Vagina (tissue), 2 donors: ENCODE measurements at regions not wholly inside any gene's neighbourhood (a gene's known extent, or its start where the extent isn't known, plus 50 kb on each side); places are given as distances from the start of the nearest gene placed in this dataset.

Experiments
- DNase-seq, 2 donors: peaks; one replicate each; pipeline ENCODE4 v3.0.0-alpha.2; 2017; ENCODE audit errors: extremely low spot score in 2 of 2
- H3K27ac ChIP-seq: fragments of 200-600 bp; sonication (generic); one replicate; pipeline ENCODE4 v1.5.1; 2019
- H3K27me3 ChIP-seq: fragments of 200-600 bp; sonication (generic); one replicate; pipeline ENCODE4 v1.5.1; 2019
- H3K36me3 ChIP-seq, 2 donors: fragments of 200-600 bp; sonication (generic); one replicate each; pipeline ENCODE4 v1.5.1; 2017 to 2019
- H3K4me1 ChIP-seq: fragments of 200-600 bp; sonication (generic); one replicate; pipeline ENCODE4 v1.5.1; 2019
- H3K4me3 ChIP-seq, 2 donors: fragments of 200-600 bp; sonication (generic); 1 replicate in 1 of 2; 2 replicates in 1 of 2; pipeline ENCODE4 v1.5.1; 2016 to 2019
- H3K9me3 ChIP-seq: fragments of 200-600 bp; sonication (generic); one replicate; pipeline ENCODE4 v1.5.1; 2019
- CTCF ChIP-seq, 3 experiments: fragments of 450-650 bp in 2 of 3; fragments of 200-600 bp in 1 of 3; sonication (generic) in 1 of 3; IDR thresholded peaks; one replicate each; pipeline ENCODE4 v1.5.1; 2017 to 2019; ENCODE audit warnings: antibody characterized with exemption in 3 of 3, mild to moderate bottlenecking in 2 of 3, moderate library complexity in 2 of 3
- POLR2A ChIP-seq, 2 donors: fragments of 450-650 bp; IDR thresholded peaks; one replicate each; pipeline ENCODE4 v1.6.1; 2017; ENCODE audit warnings: antibody characterized with exemption in 2 of 2, mild to moderate bottlenecking in 2 of 2, moderate library complexity in 2 of 2
- POLR2AphosphoS5 ChIP-seq, 2 donors: sonication (generic); formaldehyde crosslinking; IDR thresholded peaks; one replicate each; pipeline ENCODE4 v1.9.0; 2017; ENCODE audit warnings: antibody characterized with exemption in 2 of 2, mild to moderate bottlenecking in 2 of 2, low read depth in 1 of 2; ENCODE audit not compliant: insufficient read depth in 1 of 2
- intact Hi-C: fragments of 100-400 bp; cut with DNase I; formaldehyde crosslinking; loops from one replicate; pipeline ENCODE4 v1.15.1; 2023

GRCh38 chr5:176162198-176162597, 76.0 kb upstream of the SIMC1 start:
- Histone ChIP-seq H3K4me1 (no peaks in the 10 kb centered on the region), H3K36me3 (no peaks in the 10 kb centered on the region), H3K9me3 (no peaks in the 10 kb centered on the region), H3K27ac (no peak overlapping the region), H3K27me3 (no peaks in the 10 kb centered on the region), H3K4me3 (no peak overlapping the region)
- intact Hi-C loops, result no loop called here
- no peak for DNase-seq
- TF ChIP-seq POLR2A (IDR thresholded peaks at IDR 0.05), result no peak
- no peak for TF ChIP-seq POLR2AphosphoS5 (IDR thresholded peaks at IDR 0.05; ENCODE audit: insufficient read depth in 1 of 2, low read depth in 1 of 2)
- no peak for TF ChIP-seq CTCF (IDR thresholded peaks at IDR 0.05)

GRCh38 chr5:176162888-176163287, 75.3 kb upstream of the SIMC1 start:
- no peak for TF ChIP-seq POLR2AphosphoS5 (IDR thresholded peaks at IDR 0.05; ENCODE audit: insufficient read depth in 1 of 2, low read depth in 1 of 2)
- Histone ChIP-seq H3K4me3 (no peak overlapping the region), H3K4me1 (no peaks in the 10 kb centered on the region), H3K27me3 (no peaks in the 10 kb centered on the region), H3K36me3 (no peaks in the 10 kb centered on the region), H3K27ac (no peak overlapping the region), H3K9me3 (no peaks in the 10 kb centered on the region)
- intact Hi-C loops, result no loop called here
- DNase-seq, result no peak

GRCh38 chr5:176166427-176166826, 71.8 kb upstream of the SIMC1 start:
- DNase-seq, result peak in 1 of 2 donors; percentile 6
- Histone ChIP-seq H3K27ac (no peak overlapping the region), H3K4me3 (no peak overlapping the region), H3K36me3 (no peaks in the 10 kb centered on the region), H3K27me3 (no peaks in the 10 kb centered on the region), H3K9me3 (no peaks in the 10 kb centered on the region), H3K4me1 (no peaks in the 10 kb centered on the region)
- intact Hi-C loops, result no loop called here
- TF ChIP-seq POLR2AphosphoS5 (IDR thresholded peaks at IDR 0.05; ENCODE audit: insufficient read depth in 1 of 2, low read depth in 1 of 2), result no peak
- TF ChIP-seq POLR2A (IDR thresholded peaks at IDR 0.05), result no peak
- no peak for TF ChIP-seq CTCF (IDR thresholded peaks at IDR 0.05)

- no peak for DNase-seq
- Histone ChIP-seq H3K36me3 (no peaks in the 10 kb centered on the region), H3K9me3 (no peaks in the 10 kb centered on the region), H3K4me1 (no peaks in the 10 kb centered on the region), H3K4me3 (no peak overlapping the region), H3K27ac (no peak overlapping the region), H3K27me3 (no peaks in the 10 kb centered on the region)
- intact Hi-C loops, result no loop called here
- no peak for TF ChIP-seq POLR2AphosphoS5 (IDR thresholded peaks at IDR 0.05; ENCODE audit: insufficient read depth in 1 of 2, low read depth in 1 of 2)
- no peak for TF ChIP-seq POLR2A (IDR thresholded peaks at IDR 0.05)
- no peak for TF ChIP-seq CTCF (IDR thresholded peaks at IDR 0.05)
Measured at GRCh38 chr5:176167800-176168199, 70.4 kb upstream of the SIMC1 start.

- H3K4me3 ChIP-seq, result no peak overlapping the region
- no peak for TF ChIP-seq CTCF (IDR thresholded peaks at IDR 0.05)
- TF ChIP-seq POLR2AphosphoS5 (IDR thresholded peaks at IDR 0.05; ENCODE audit: insufficient read depth in 1 of 2, low read depth in 1 of 2), result no peak
- no peak for TF ChIP-seq POLR2A (IDR thresholded peaks at IDR 0.05)
- H3K4me1 ChIP-seq, result no peaks in the 10 kb centered on the region
- H3K27ac ChIP-seq, result no peak overlapping the region
- intact Hi-C loops, result no loop called here
- no peaks in the 10 kb centered on the region for H3K36me3 ChIP-seq
- no peak for DNase-seq
- H3K9me3 ChIP-seq, result no peaks in the 10 kb centered on the region
- no peaks in the 10 kb centered on the region for H3K27me3 ChIP-seq
Measured at GRCh38 chr5:176169393-176170063, 68.7 kb upstream of the SIMC1 start.
